ENCODE measurements at regions not wholly inside any gene's neighbourhood (a gene's known extent, or its start where the extent isn't known, plus 50 kb on each side); places are given as distances from the start of the nearest gene placed in this dataset.

GRCh38 chr4:189032606-189033338, 893.5 kb downstream of the TRIML1 start:
- intact Hi-C loops (cut with DNase I; ENCODE audit: low total_unique reads): no loop called here
- 61 to 81% methylated on average over 10 of the region's 10 CpGs for WGBS, 2 donors
- H3K4me3 ChIP-seq (ENCODE audit: low read depth, poor library complexity, severe bottlenecking): no peak overlapping the region
- DNase-seq (ENCODE audit: low spot score in 2 of 2): no peak
- TF ChIP-seq CTCF (IDR thresholded peaks at IDR 0.05) (no peak), POLR2A (IDR thresholded peaks at IDR 0.05) (no peak)

GRCh38 chr4:189033801-189034347, 894.6 kb downstream of the TRIML1 start:
- no peak overlapping the region for H3K4me3 ChIP-seq (ENCODE audit: low read depth, poor library complexity, severe bottlenecking)
- TF ChIP-seq CTCF (IDR thresholded peaks at IDR 0.05) (no peak), POLR2A (IDR thresholded peaks at IDR 0.05) (no peak)
- intact Hi-C loops (cut with DNase I; ENCODE audit: low total_unique reads): no loop called here
- DNase-seq (ENCODE audit: low spot score in 2 of 2): no peak
- WGBS, 2 donors: 89% methylated on average over 13 of the region's 13 CpGs

GRCh38 chr4:189035091-189035490, 895.9 kb downstream of the TRIML1 start:
- H3K4me3 ChIP-seq (ENCODE audit: low read depth, poor library complexity, severe bottlenecking): no peak overlapping the region
- TF ChIP-seq POLR2A (IDR thresholded peaks at IDR 0.05): no peak
- no peak for TF ChIP-seq CTCF (IDR thresholded peaks at IDR 0.05)
- no peak for DNase-seq (ENCODE audit: low spot score in 2 of 2)
- intact Hi-C loops (cut with DNase I; ENCODE audit: low total_unique reads): no loop called here
- WGBS, 2 donors: 91 to 92% methylated on average over 14 of the region's 14 CpGs

GRCh38 chr4:189035654-189036053, 896.4 kb downstream of the TRIML1 start:
- 87 to 91% methylated on average over 19 of the region's 19 CpGs for WGBS, 2 donors
- no peak overlapping the region for H3K4me3 ChIP-seq (ENCODE audit: low read depth, poor library complexity, severe bottlenecking)
- no peak for TF ChIP-seq POLR2A (IDR thresholded peaks at IDR 0.05)
- TF ChIP-seq CTCF (IDR thresholded peaks at IDR 0.05): no peak
- intact Hi-C loops (cut with DNase I; ENCODE audit: low total_unique reads): no loop called here
- DNase-seq (ENCODE audit: low spot score in 2 of 2): no peak

- no peak for DNase-seq (ENCODE audit: low spot score in 2 of 2)
- TF ChIP-seq CTCF (IDR thresholded peaks at IDR 0.05) (no peak), POLR2A (IDR thresholded peaks at IDR 0.05) (no peak)
- no peak overlapping the region for H3K4me3 ChIP-seq (ENCODE audit: low read depth, poor library complexity, severe bottlenecking)
- intact Hi-C loops (cut with DNase I; ENCODE audit: low total_unique reads): no loop called here
- 77 to 84% methylated on average over 6 of the region's 6 CpGs for WGBS, 2 donors
Measured at GRCh38 chr4:189036906-189037305, 897.7 kb downstream of the TRIML1 start.

- no peak overlapping the region for H3K4me3 ChIP-seq (ENCODE audit: low read depth, poor library complexity, severe bottlenecking)
- no peak for DNase-seq (ENCODE audit: low spot score in 2 of 2)
- TF ChIP-seq POLR2A (IDR thresholded peaks at IDR 0.05) (no peak), CTCF (IDR thresholded peaks at IDR 0.05) (no peak)
- intact Hi-C loops (cut with DNase I; ENCODE audit: low total_unique reads): no loop called here
- 94 to 96% methylated on average over 1 of the region's 1 CpG for WGBS, 2 donors
Measured at GRCh38 chr4:189046642-189047041, 894.0 kb upstream of the FRG1 start.

Measured in lower leg skin (tissue), 4 donors.